K562 (cell line): ENCODE measurements at regions not wholly inside any gene's neighbourhood (a gene's known extent, or its start where the extent isn't known, plus 50 kb on each side); places are given as distances from the start of the nearest gene placed in this dataset.

Experiments
- ATAC-seq: fragments of 200-7000 bp; cut with Tn5 transposase; 3 replicates; pipeline ENCODE4 v1.9.1; 2020; ENCODE audit warnings: moderate library complexity
- BruUV-seq: library from RNA; stranded (reverse); fragments of 400-500 nt; replicated peaks from 2 replicates; lab custom pipeline; 2021; lab: Mats Ljungman, UMichigan
- CTCF ChIA-PET: fragments of 300-600 bp; formaldehyde crosslinking; extraction: SDS; loops from one replicate; lab custom pipeline; 2021; ENCODE audit warnings: low intra/inter-chr PET ratio; lab: Yijun Ruan, JAX
- POLR2A ChIA-PET: fragments of 300-600, 350-650 bp; sonication (Branson Sonifier 250); formaldehyde crosslinking; extraction: SDS; loops from one replicate; lab custom pipeline; 2021; ENCODE audit warnings: antibody characterized with exemption, inconsistent platforms; lab: Yijun Ruan, JAX
- DNase-seq, 4 experiments: peaks; one replicate each; pipeline versions ENCODE4 v3.0.0 to v3.0.0-alpha.2; 2011 to 2018; ENCODE audit warnings: low spot score in 3 of 4, mixed read lengths in 3 of 4; ENCODE audit errors: extremely low read depth in 1 of 4
- FAIRE-seq: peaks from 2 replicates; lab custom pipeline; 2011; peaks lifted over from hg19 to GRCh38; lab: Jason Lieb, UNC
- H2AFZ ChIP-seq: 2 replicates; pipeline ENCODE4 v1.6.0; 2011; ENCODE audit warnings: low read depth, low read length, control low read depth, inconsistent platforms
- H3K27ac ChIP-seq: fragments of 200-600 bp; 3 replicates; pipeline ENCODE4 v1.8.0; 2011; ENCODE audit warnings: low read depth, mild to moderate bottlenecking, control low read depth, inconsistent platforms, low read length, moderate library complexity, mixed read lengths; ENCODE audit errors: extremely low read depth
- H3K27me3 ChIP-seq, 2 experiments: fragments of 300-600 bp in 1 of 2; 2 replicates in 1 of 2; 3 replicates in 1 of 2; pipeline versions ENCODE4 v1.6.0 to v1.8.0; 2011; ENCODE audit warnings: inconsistent platforms in 2 of 2, low read length in 2 of 2, mild to moderate bottlenecking in 1 of 2, mixed read lengths in 1 of 2, moderate library complexity in 1 of 2; ENCODE audit not compliant: control insufficient read depth in 2 of 2, insufficient read depth in 2 of 2
- H3K36me3 ChIP-seq: fragments of 300-600 bp; 3 replicates; pipeline ENCODE4 v1.8.0; 2011; ENCODE audit warnings: mild to moderate bottlenecking, low read length, inconsistent platforms; ENCODE audit not compliant: control insufficient read depth, insufficient read depth
- H3K4me1 ChIP-seq, 2 experiments: fragments of 200-600 bp in 1 of 2; replicated peaks in 1 of 2; 2 replicates in 1 of 2; 3 replicates in 1 of 2; pipeline versions ENCODE4 v1.5.1 to v1.8.0; 2011; ENCODE audit warnings: inconsistent platforms in 2 of 2, low read length in 2 of 2, mild to moderate bottlenecking in 1 of 2, mixed read lengths in 1 of 2, moderate library complexity in 1 of 2; ENCODE audit not compliant: control insufficient read depth in 2 of 2, insufficient read depth in 2 of 2
- H3K4me2 ChIP-seq: 2 replicates; pipeline ENCODE4 v1.6.1; 2011; ENCODE audit warnings: low read length, control low read depth, inconsistent platforms, mixed read lengths; ENCODE audit not compliant: insufficient read depth
- H3K4me3 ChIP-seq: fragments of 200-600 bp; sonication (generic), shearing (Covaris generic); 2 replicates; pipeline ENCODE4 v1.5.1; 2016; ENCODE audit warnings: control low read depth, inconsistent platforms
- H3K79me2 ChIP-seq: fragments of 200-600 bp; 3 replicates; pipeline ENCODE4 v1.8.0; 2011; ENCODE audit warnings: low read length, inconsistent platforms; ENCODE audit not compliant: control insufficient read depth, insufficient read depth
- H3K9ac ChIP-seq, 2 experiments: 2 replicates each; pipeline versions ENCODE4 v1.6.0 to v1.6.1; 2011; ENCODE audit warnings: low read depth in 2 of 2, low read length in 2 of 2, control low read depth in 1 of 2, inconsistent platforms in 1 of 2, mild to moderate bottlenecking in 1 of 2, mixed read lengths in 1 of 2; ENCODE audit not compliant: insufficient read depth in 1 of 2
- H3K9me1 ChIP-seq: one replicate; pipeline ENCODE4 v1.6.0; 2011; ENCODE audit warnings: inconsistent platforms, mild to moderate bottlenecking, low read length, moderate library complexity; ENCODE audit not compliant: control insufficient read depth, insufficient read depth
- H3K9me3 ChIP-seq: replicated peaks from 2 replicates; pipeline ENCODE4 v1.5.1; 2011; ENCODE audit warnings: low read depth, low read length, inconsistent platforms; ENCODE audit not compliant: control insufficient read depth, insufficient read depth
- H4K20me1 ChIP-seq: replicated peaks from 2 replicates; pipeline ENCODE4 v1.6.1; 2011; ENCODE audit warnings: low read length, inconsistent platforms, mixed read lengths; ENCODE audit not compliant: control insufficient read depth, insufficient read depth
- E2F4 ChIP-seq: sonication (generic); formaldehyde crosslinking; IDR thresholded peaks from 2 replicates; pipeline ENCODE4 v1.8.0; 2022; ENCODE audit warnings: mild to moderate bottlenecking, low read depth, missing genetic modification reagents
- HOMEZ ChIP-seq: fragments of 250-450 bp; sonication (Bioruptor Pico); IDR thresholded peaks from 2 replicates; pipeline ENCODE4 v1.4.0; 2020; ENCODE audit warnings: mild to moderate bottlenecking, moderate library complexity
- KAT7 ChIP-seq: sonication (generic); formaldehyde crosslinking; IDR thresholded peaks from 2 replicates; pipeline ENCODE4 v1.8.0; 2022; ENCODE audit warnings: missing genetic modification reagents, mild to moderate bottlenecking, borderline replicate concordance
- MAFF ChIP-seq: IDR thresholded peaks from 2 replicates; pipeline ENCODE4 v1.6.1; 2012; ENCODE audit warnings: low read length, improper control_type of control experiment
- SLC30A9 ChIP-seq: fragments of 250-450 bp; sonication (Bioruptor Pico); IDR thresholded peaks from 2 replicates; pipeline ENCODE4 v1.8.0; 2022; ENCODE audit warnings: mild to moderate bottlenecking, moderate library complexity
- WGBS: fragments of 100-300 bp; shearing (Covaris generic); methylation state at CpG from one replicate; pipeline ENCODE4 v1.1.6; 2016; ENCODE audit warnings: low coverage, mixed read lengths; ENCODE audit not compliant: insufficient coverage; ENCODE audit errors: missing lambda C conversion rate; 5-methylcytosine and 5-hydroxymethylcytosine counted together
- in situ Hi-C: fragments of 300-500 bp; cut with MboI; formaldehyde crosslinking; loops from 4 replicates; pipeline ENCODE4 v1.15.0; 2018; ENCODE audit warnings: inconsistent platforms, mixed read lengths
- intact Hi-C: fragments of 100-400 bp; cut with micrococcal nuclease; formaldehyde crosslinking; loops from 2 replicates; pipeline ENCODE4 v1.14.2; 2022

GRCh38 chr2:234329202-234329960, 167.5 kb downstream of the ARL4C start (continued):
- no peak for TF ChIP-seq E2F4 (CRISPR knock-in tag)

- FAIRE-seq (no peak), ATAC-seq (no peak), DNase-seq (no peak)
- Histone ChIP-seq H3K27me3 (peaks cover 0 to 29% of the 10 kb centered on the region in 2 experiments; a peak in 2 of 5 replicates), H3K79me2 (no peaks in the 10 kb centered on the region), H3K9me3 (no peaks in the 10 kb centered on the region), H3K9me1 (no peaks in the 10 kb centered on the region), H3K27ac (no peak overlapping the region), H3K36me3 (no peaks in the 10 kb centered on the region), H3K9ac (no peak overlapping the region), H3K4me2 (no peak overlapping the region), H3K4me3 (no peak overlapping the region), H2AFZ (no peak overlapping the region), H4K20me1 (no peaks in the 10 kb centered on the region), H3K4me1 (no peaks in the 10 kb centered on the region)
- ChIA-PET POLR2A (no interaction called here), CTCF (no interaction called here)
- intact Hi-C loops (no loop called here), in situ Hi-C loops (no loop called here)
- no TSS peak for BruUV-seq
- WGBS, result 0% methylated on average over 9 of the region's 12 CpGs
- no peak for TF ChIP-seq HOMEZ (CRISPR knock-in tag)
- TF ChIP-seq SLC30A9 (CRISPR knock-in tag), result no peak
- no peak for TF ChIP-seq KAT7 (CRISPR knock-in tag)
- TF ChIP-seq MAFF, result no peak
Observed at GRCh38 chr2:234328444-234328990, 168.4 kb downstream of the ARL4C start.
